T-cell (primary cell): ENCODE measurements at regions not wholly inside any gene's neighbourhood (a gene's known extent, or its start where the extent isn't known, plus 50 kb on each side); places are given as distances from the start of the nearest gene placed in this dataset.
"Not testable (repeated sequence)": the region's sequence is repeated elsewhere in the genome, so short reads cannot be mapped to it uniquely, and the experiment has no call there.

Source experiments
- ATAC-seq, 4 experiments: fragments of 200-7000 bp in 3 of 4; fragments of 150-1000 bp in 1 of 4; cut with Tn5 transposase; replicated peaks in 1 of 4; 1 replicate in 3 of 4; 2 replicates in 1 of 4; pipeline ENCODE4 v1.10.0; 2021; ENCODE audit warnings: moderate library complexity in 3 of 4, mild to moderate bottlenecking in 2 of 4, moderate number of reproducible peaks in 1 of 4
- CTCF ChIA-PET, 2 donors: fragments of 300-600 bp; sonication (Branson Sonifier 250); formaldehyde crosslinking; loops; one replicate each; lab custom pipeline; 2022; ENCODE audit warnings: antibody characterized with exemption in 2 of 2; lab: Charles Lee
- POLR2A ChIA-PET, 2 donors: fragments of 300-600 bp; sonication (Branson Sonifier 250); formaldehyde crosslinking; loops; one replicate each; lab custom pipeline; 2022; ENCODE audit warnings: antibody characterized with exemption in 2 of 2; lab: Charles Lee
- DNase-seq, 35 experiments: peaks; one replicate each; pipeline versions ENCODE4 v3.0.0 to v3.0.0-alpha.2; 2013 to 2023
- H3K27ac ChIP-seq: one replicate; pipeline ENCODE4 v1.5.1; 2013; ENCODE audit warnings: low read length
- H3K27me3 ChIP-seq, 2 experiments: replicated peaks in 1 of 2; 1 replicate in 1 of 2; 2 replicates in 1 of 2; pipeline versions ENCODE4 v1.6.1 to v1.7.0; 2013; ENCODE audit warnings: low read length in 1 of 2, mixed read lengths in 1 of 2; ENCODE audit not compliant: control insufficient read depth in 2 of 2, insufficient read depth in 2 of 2; ENCODE audit errors: extremely low read depth in 1 of 2
- H3K36me3 ChIP-seq, 2 donors: 1 replicate in 1 of 2; 2 replicates in 1 of 2; pipeline versions ENCODE4 v1.6.1 to v1.7.0; 2013; ENCODE audit warnings: low read length in 1 of 2; ENCODE audit not compliant: control insufficient read depth in 2 of 2, insufficient read depth in 1 of 2; ENCODE audit errors: extremely low read depth in 1 of 2
- H3K4me1 ChIP-seq, 2 experiments: 1 replicate in 1 of 2; 2 replicates in 1 of 2; pipeline versions ENCODE4 v1.6.1 to v1.7.0; 2013; ENCODE audit warnings: low read length in 2 of 2, mixed read lengths in 1 of 2; ENCODE audit not compliant: insufficient read depth in 2 of 2, control insufficient read depth in 1 of 2; ENCODE audit errors: extremely low read depth in 1 of 2
- H3K4me3 ChIP-seq, 2 donors: 1 replicate in 1 of 2; 2 replicates in 1 of 2; pipeline versions ENCODE4 v1.5.1 to v1.7.0; 2013; ENCODE audit warnings: mild to moderate bottlenecking in 2 of 2, low read length in 1 of 2, moderate library complexity in 1 of 2; ENCODE audit not compliant: control insufficient read depth in 1 of 2; ENCODE audit errors: extremely low read depth in 1 of 2
- H3K9me3 ChIP-seq: 2 replicates; pipeline ENCODE4 v1.7.0; 2013
- H3K27ac Mint-ChIP-seq, 2 donors: one replicate each; pipeline ENCODE4 v1.8.0; 2020 to 2021; ENCODE audit warnings: mild to moderate bottlenecking in 2 of 2, mixed read lengths in 2 of 2
- H3K27me3 Mint-ChIP-seq, 2 donors: one replicate each; pipeline ENCODE4 v1.8.0; 2021 to 2022; ENCODE audit warnings: mixed read lengths in 2 of 2
- H3K36me3 Mint-ChIP-seq: one replicate; pipeline ENCODE4 v1.8.0; 2021; ENCODE audit warnings: mixed read lengths
- H3K4me1 Mint-ChIP-seq, 3 donors: one replicate each; pipeline ENCODE4 v1.8.0; 2020 to 2022; ENCODE audit warnings: mixed read lengths in 3 of 3, mild to moderate bottlenecking in 1 of 3
- H3K4me3 Mint-ChIP-seq, 3 donors: one replicate each; pipeline ENCODE4 v1.8.0; 2020 to 2022; ENCODE audit warnings: mild to moderate bottlenecking in 3 of 3, mixed read lengths in 3 of 3, moderate library complexity in 3 of 3
- H3K9me3 Mint-ChIP-seq, 3 donors: one replicate each; pipeline ENCODE4 v1.8.0; 2020 to 2022; ENCODE audit warnings: mixed read lengths in 3 of 3
- WGBS: methylation state at CpG from one replicate; pipeline ENCODE4 v1.1.5; 2013; ENCODE audit warnings: missing lambda C conversion rate; ENCODE audit not compliant: insufficient coverage; 5-methylcytosine and 5-hydroxymethylcytosine counted together

DNA sequence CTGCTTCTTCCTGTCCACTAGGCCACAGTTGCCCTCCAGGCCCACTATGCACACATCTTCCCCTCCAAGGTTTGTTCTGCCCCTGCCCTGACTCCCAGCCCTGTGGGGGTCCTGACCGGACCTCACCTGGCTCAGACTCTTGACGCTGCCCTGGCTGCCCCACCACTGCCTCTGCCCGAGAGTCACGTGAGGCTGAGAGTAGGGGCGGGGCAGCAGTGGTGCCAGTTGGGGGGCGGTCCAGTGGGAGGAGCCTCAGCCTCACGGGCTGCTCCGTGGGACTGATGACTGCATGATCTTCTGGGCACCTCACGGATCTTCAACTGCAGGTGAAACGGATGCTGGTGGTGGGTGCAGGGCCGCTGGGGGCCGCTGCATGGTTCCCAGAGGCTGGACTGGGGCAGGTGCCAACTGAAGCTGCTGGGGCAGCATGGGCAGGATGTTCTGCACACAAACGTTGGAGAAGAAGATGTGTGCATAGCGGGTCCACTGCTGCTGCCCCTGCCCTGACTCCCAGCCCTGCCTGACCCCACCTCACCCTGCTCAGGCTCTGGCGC lies 77.6 kb downstream of the HHIPL2 start:
- WGBS, result 47% methylated on average over 2 of the region's 15 CpGs
- H3K27me3 Mint-ChIP-seq, H3K4me3 Mint-ChIP-seq, H3K9me3 Mint-ChIP-seq, H3K4me1 Mint-ChIP-seq, H3K27me3 ChIP-seq, H3K36me3 Mint-ChIP-seq, CTCF ChIA-PET, H3K36me3 ChIP-seq, H3K27ac ChIP-seq, H3K27ac Mint-ChIP-seq, H3K9me3 ChIP-seq, ATAC-seq, H3K4me1 ChIP-seq, DNase-seq, H3K4me3 ChIP-seq, POLR2A ChIA-PET: not testable (repeated sequence)

DNA sequence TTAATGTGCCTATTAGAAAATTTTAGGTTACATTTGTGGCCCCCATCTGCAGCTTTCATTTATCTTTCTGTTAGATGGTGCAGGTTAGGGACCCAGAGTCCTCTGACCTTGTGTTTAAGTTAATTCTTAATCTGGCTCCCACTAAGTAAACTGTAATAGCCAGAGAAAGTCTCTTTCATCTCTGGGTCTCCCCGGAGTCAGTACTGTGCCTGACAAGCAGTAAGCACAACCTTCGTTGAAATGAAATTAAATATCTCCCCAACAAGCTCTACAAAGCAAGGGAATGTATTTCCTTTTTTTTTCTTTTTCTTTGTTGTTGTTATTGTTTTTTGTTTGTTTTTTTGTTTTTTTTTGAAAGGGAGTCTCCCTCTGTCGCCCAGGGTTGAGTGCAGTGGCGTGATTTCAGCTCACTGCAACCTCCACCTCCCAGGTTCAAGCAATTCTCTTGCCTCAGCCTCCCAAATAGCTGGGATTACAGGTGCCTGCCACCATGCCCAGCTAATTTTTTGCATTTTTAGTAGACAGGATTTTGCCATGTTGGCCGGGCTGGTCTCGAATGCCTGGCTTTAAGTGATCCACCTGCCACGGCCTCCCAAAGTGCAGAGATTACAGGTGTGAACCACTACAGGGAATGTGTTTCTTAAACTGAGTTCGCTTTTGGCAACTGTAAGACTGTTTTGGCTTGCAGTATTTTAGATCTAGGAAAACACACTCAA lies 81.6 kb downstream of the HHIPL2 start:
- Histone ChIP-seq H3K4me1 (peaks cover 0 to 10% of the 10 kb centered on the region in 2 experiments), H3K9me3 (no peaks in the 10 kb centered on the region), H3K36me3 (no peaks in the 10 kb centered on the region), H3K4me3 (no peak overlapping the region), H3K27me3 (no peaks in the 10 kb centered on the region), H3K27ac (no peak overlapping the region)
- H3K27me3 Mint-ChIP-seq, result no peaks in the 10 kb centered on the region
- DNase-seq (no peak), ATAC-seq (no peak)
- ChIA-PET POLR2A (no interaction called here), CTCF (interaction anchor here (0.7 to 3.2 kb wide), 4 partner anchors 167 to 1991 kb away, joined by 3 to 26 read pairs (median 10); no protein-coding TSS in a partner anchor)
- H3K4me1 Mint-ChIP-seq, result peaks cover 6 to 12% (median 11%) of the 10 kb centered on the region in 3 donors
- H3K27ac Mint-ChIP-seq, result peak overlapping the region in 1 of 2 donors; percentile 34
- H3K4me3 Mint-ChIP-seq, result peak overlapping the region in 1 of 3 donors; percentile 80
- no peaks in the 10 kb centered on the region for H3K9me3 Mint-ChIP-seq
- WGBS, result 100% methylated on average over 1 of the region's 8 CpGs
- H3K36me3 Mint-ChIP-seq, result no peaks in the 10 kb centered on the region

DNA sequence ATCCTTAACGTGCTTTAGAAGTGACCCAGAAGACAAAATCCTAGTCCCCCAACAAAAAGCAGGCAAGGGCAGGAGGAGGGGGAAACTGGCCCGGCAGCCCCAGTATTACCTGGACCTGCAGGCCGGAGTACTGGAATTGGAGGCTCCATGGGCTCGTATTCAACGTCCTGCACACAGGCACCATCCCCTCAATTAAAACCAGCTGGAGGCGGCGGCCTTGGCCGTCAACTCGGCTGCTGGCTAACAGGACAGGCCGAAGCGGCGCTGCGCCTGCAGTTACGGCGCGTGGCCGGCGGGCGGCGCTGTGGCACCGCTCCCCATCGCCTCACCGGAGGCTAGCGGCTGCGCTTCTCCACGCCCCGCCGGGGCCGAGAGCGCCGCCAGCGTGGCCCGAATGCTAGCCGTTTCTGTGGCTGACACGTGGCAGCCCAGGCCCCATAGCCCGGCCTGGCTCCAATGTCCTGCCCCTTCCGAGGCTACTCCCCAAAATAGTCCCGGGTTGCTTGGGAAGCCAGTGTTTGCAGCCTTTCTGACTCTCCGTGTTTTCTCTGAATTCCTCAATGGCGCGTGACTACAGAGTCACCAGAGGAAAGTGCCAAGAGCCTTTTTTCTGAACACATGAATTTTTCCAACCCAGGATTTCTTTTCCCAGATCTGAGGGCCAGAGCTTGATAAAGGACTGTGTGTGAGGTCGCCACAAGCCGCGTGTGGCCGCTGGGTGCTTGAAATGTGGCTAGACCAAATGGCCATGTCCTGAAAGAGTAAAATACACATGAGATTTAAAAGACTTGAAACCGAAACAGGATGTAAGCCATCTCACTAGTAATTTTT lies 82.5 kb downstream of the HHIPL2 start:
- peaks cover 0 to 1% of the 10 kb centered on the region in 2 donors for H3K27me3 Mint-ChIP-seq
- ATAC-seq, result peak; percentile 90 to 98 (median 92)
- peak overlapping the region; percentile 79 to 83 (median 80) for H3K4me3 Mint-ChIP-seq
- H3K27ac Mint-ChIP-seq, result peak overlapping the region; percentile 81 to 86
- peaks cover 6 to 12% (median 11%) of the 10 kb centered on the region in 3 donors for H3K4me1 Mint-ChIP-seq
- H3K9me3 Mint-ChIP-seq, result no peaks in the 10 kb centered on the region
- Histone ChIP-seq H3K27ac (peak overlapping the region; percentile 21), H3K4me3 (peak overlapping the region; percentile 15 to 38), H3K27me3 (peaks cover 0 to under 1% of the 10 kb centered on the region in 2 experiments), H3K36me3 (no peaks in the 10 kb centered on the region), H3K9me3 (no peaks in the 10 kb centered on the region), H3K4me1 (peaks cover 0 to 10% of the 10 kb centered on the region in 2 experiments)
- peak; percentile 36 to 85 (median 64) for DNase-seq
- WGBS, result 5% methylated on average over 37 of the region's 46 CpGs
- POLR2A ChIA-PET, result no interaction called here
- CTCF ChIA-PET, result interaction anchor here (0.6 to 3.2 kb wide), 13 partner anchors 10 to 1992 kb away, joined by 3 to 26 read pairs (median 3); partner anchors contain the start of gene TAF1A (in 1 of the 2)
- H3K36me3 Mint-ChIP-seq, result no peaks in the 10 kb centered on the region

DNA sequence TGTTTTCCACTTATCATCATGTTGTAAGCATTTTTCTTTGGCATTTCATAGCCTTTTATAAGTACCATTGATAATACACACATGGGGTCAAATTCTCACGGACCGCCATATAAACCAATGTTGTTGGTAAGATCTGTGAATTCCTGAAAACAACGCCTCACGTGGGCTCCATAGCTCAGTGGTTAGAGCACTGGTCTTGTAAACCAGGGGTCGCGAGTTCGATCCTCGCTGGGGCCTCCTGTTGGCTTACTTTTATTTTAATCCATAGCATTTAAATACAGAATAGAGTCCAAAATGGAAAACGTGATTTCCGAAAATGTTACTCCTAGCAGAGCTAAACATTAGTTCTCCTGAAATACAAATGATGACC lies 83.1 kb downstream of the HHIPL2 start:
- CTCF ChIA-PET, result interaction anchor here (0.6 to 3.2 kb wide), 14 partner anchors 9 to 878 kb away, joined by 3 to 26 read pairs (median 4); partner anchors contain the start of gene TAF1A (in 1 of the 2)
- H3K4me3 Mint-ChIP-seq, result peak overlapping the region; percentile 79 to 83 (median 80)
- H3K9me3 Mint-ChIP-seq, result no peaks in the 10 kb centered on the region
- Histone ChIP-seq H3K27ac (no peak overlapping the region), H3K27me3 (peaks cover 0 to 4% of the 10 kb centered on the region in 2 experiments), H3K4me1 (peaks cover 0 to 10% of the 10 kb centered on the region in 2 experiments), H3K9me3 (no peaks in the 10 kb centered on the region), H3K36me3 (no peaks in the 10 kb centered on the region), H3K4me3 (peak overlapping the region; percentile 15 to 38)
- peak; percentile 36 to 81 (median 65) for DNase-seq
- peak overlapping the region; percentile 77 to 80 for H3K27ac Mint-ChIP-seq
- no peaks in the 10 kb centered on the region for H3K36me3 Mint-ChIP-seq
- POLR2A ChIA-PET, result interaction anchor here (0.6 kb wide), 2 partner anchors 220 to 259 kb away, joined by 3 to 4 read pairs; no protein-coding TSS in a partner anchor
- ATAC-seq, result peak; percentile 14 to 55 (median 36)
- H3K4me1 Mint-ChIP-seq, result peaks cover 6 to 12% (median 11%) of the 10 kb centered on the region in 3 donors
- H3K27me3 Mint-ChIP-seq, result peaks cover 0 to 6% of the 10 kb centered on the region in 2 donors
- 19% methylated on average over 5 of the region's 10 CpGs for WGBS

DNA sequence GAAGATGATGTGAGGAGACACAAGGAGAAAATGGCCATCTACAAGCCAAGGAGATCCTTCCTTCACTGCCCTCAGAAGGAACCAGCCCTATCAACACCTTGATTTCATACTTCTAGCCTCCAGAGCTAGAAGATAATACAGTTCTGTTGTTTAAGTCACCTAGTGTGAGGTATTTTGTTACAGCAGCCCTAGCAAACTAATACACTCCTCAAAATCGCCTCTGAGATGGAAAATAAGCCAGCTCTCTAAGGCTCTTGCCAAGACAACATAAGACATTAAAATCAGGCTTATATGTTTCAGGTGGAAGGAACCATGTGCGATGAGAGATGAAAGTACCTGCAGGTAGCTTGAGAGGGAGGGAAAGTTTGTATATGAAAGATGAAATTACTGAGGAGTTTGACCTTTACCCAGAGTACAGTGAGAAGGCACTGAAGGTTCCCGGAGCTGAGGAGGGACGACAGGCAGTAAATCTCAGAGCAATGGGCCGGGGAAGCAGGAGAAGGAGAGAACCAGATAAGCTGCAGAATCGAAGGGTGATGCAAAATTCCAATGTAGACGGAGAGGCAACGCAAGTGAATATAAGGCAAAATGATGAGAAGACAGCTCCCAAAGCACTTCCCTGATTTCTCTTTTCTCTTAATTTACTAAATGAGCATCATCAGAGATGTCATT lies 84.7 kb downstream of the HHIPL2 start:
- Histone ChIP-seq H3K36me3 (no peaks in the 10 kb centered on the region), H3K9me3 (no peaks in the 10 kb centered on the region), H3K4me1 (peaks cover 0 to 10% of the 10 kb centered on the region in 2 experiments), H3K27ac (no peak overlapping the region), H3K4me3 (no peak overlapping the region), H3K27me3 (peaks cover 0 to 4% of the 10 kb centered on the region in 2 experiments)
- CTCF ChIA-PET, result interaction anchor here (0.6 to 3.2 kb wide), 6 partner anchors 8 to 680 kb away, joined by 3 to 26 read pairs (median 4); partner anchors contain the start of gene TLR5 (in 1 of the 2)
- H3K4me3 Mint-ChIP-seq, result peak overlapping the region in 1 of 3 donors; percentile 80
- 82% methylated on average over 4 of the region's 8 CpGs for WGBS
- H3K9me3 Mint-ChIP-seq, result no peaks in the 10 kb centered on the region
- POLR2A ChIA-PET, result interaction anchor here in 1 of 2 donors (0.6 to 0.7 kb wide), 2 partner anchors 316 to 373 kb away, joined by 3 read pairs; no protein-coding TSS in a partner anchor
- peaks cover 6 to 12% (median 11%) of the 10 kb centered on the region in 3 donors for H3K4me1 Mint-ChIP-seq
- no peak for DNase-seq
- ATAC-seq, result no peak
- no peak overlapping the region for H3K27ac Mint-ChIP-seq
- H3K27me3 Mint-ChIP-seq, result peaks cover 0 to 6% of the 10 kb centered on the region in 2 donors
- H3K36me3 Mint-ChIP-seq, result no peaks in the 10 kb centered on the region
